Calu3 (cell line): ENCODE measurements at regions not wholly inside any gene's neighbourhood (a gene's known extent, or its start where the extent isn't known, plus 50 kb on each side); places are given as distances from the start of the nearest gene placed in this dataset.

Experiments used
- BruUV-seq: library from RNA; stranded (reverse); fragments of 400-500 nt; replicated peaks from 2 replicates; lab custom pipeline; 2021; lab: Mats Ljungman, UMichigan
- CTCF ChIA-PET: fragments of 300-600 bp; sonication (Branson Sonifier 250); formaldehyde crosslinking; loops from one replicate; lab custom pipeline; 2022; ENCODE audit warnings: antibody characterized with exemption; lab: Charles Lee
- DNase-seq: peaks from one replicate; pipeline ENCODE4 v3.0.0; 2022
- H3K27ac Mint-ChIP-seq: one replicate; pipeline ENCODE4 v1.8.0; 2022; ENCODE audit warnings: mixed read lengths; ENCODE audit not compliant: unreplicated experiment
- H3K27me3 Mint-ChIP-seq: one replicate; pipeline ENCODE4 v1.8.0; 2022; ENCODE audit warnings: mixed read lengths; ENCODE audit not compliant: unreplicated experiment
- H3K36me3 Mint-ChIP-seq: one replicate; pipeline ENCODE4 v1.8.0; 2022; ENCODE audit warnings: mild to moderate bottlenecking, moderate library complexity, mixed read lengths; ENCODE audit not compliant: insufficient read depth, unreplicated experiment
- H3K4me1 Mint-ChIP-seq: one replicate; pipeline ENCODE4 v1.8.0; 2022; ENCODE audit warnings: mild to moderate bottlenecking, low read depth, mixed read lengths; ENCODE audit not compliant: unreplicated experiment
- H3K4me3 Mint-ChIP-seq: one replicate; pipeline ENCODE4 v1.8.0; 2022; ENCODE audit warnings: mild to moderate bottlenecking, low read depth, moderate library complexity, mixed read lengths; ENCODE audit not compliant: unreplicated experiment
- H3K9me3 Mint-ChIP-seq: one replicate; pipeline ENCODE4 v1.8.0; 2022; ENCODE audit warnings: low read depth, mixed read lengths; ENCODE audit not compliant: unreplicated experiment
- intact Hi-C: fragments of 100-400 bp; cut with micrococcal nuclease; formaldehyde crosslinking; loops from one replicate; pipeline ENCODE4 v1.10.0; 2022; ENCODE audit not compliant: unreplicated experiment
- TF ChIP-seq, protein P1 (sequence below): fragments of 200-600 bp; IDR thresholded peaks from one replicate; pipeline ENCODE4 v1.8.0; 2022; ENCODE audit warnings: antibody characterized with exemption; ENCODE audit not compliant: unreplicated experiment

DNA sequence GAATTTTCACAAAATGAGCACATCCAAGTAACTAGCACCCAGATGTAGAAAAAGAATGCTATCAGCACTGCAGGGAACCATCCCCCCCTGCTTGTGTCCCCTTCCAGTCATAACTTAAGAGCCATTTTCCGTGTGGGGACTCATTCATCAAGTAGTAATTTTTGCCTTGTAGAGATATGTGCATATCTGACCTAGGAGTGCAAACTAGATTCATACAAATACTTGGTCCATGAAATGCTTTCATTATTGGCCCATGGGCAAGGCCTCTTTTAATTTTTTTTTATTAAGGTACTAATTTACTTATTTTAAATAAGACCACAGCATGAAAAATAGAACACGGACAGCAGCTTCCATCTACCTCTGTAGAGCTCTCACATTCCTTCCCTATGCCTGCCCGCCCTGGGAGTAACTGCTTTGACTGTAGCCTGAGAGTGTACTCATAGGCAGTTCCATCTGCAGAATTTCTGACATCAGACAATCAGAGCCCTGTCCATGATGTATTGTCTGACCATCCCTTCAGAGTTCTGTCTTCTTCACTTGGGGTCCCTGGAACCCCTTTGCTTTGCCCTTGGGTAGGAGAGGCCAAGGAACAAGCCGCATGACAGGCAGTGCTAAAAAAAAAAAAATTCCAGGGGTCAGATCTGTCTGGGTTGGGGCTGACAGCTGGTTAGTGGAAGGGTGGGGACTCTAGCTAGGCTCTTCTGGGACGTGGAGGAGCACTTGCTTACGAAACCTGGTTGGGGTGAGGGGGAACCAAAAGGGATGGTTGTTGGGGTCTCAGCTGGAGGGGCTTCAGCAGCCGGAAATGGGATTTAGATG is 131.7 kb downstream of the C12orf75 start:
- no peak overlapping the region for H3K27ac Mint-ChIP-seq
- intact Hi-C loops, result no loop called here
- H3K4me1 Mint-ChIP-seq, result peaks cover 9% of the 10 kb centered on the region
- H3K27me3 Mint-ChIP-seq, result peaks cover 11% of the 10 kb centered on the region
- TF ChIP-seq, protein P1, sequence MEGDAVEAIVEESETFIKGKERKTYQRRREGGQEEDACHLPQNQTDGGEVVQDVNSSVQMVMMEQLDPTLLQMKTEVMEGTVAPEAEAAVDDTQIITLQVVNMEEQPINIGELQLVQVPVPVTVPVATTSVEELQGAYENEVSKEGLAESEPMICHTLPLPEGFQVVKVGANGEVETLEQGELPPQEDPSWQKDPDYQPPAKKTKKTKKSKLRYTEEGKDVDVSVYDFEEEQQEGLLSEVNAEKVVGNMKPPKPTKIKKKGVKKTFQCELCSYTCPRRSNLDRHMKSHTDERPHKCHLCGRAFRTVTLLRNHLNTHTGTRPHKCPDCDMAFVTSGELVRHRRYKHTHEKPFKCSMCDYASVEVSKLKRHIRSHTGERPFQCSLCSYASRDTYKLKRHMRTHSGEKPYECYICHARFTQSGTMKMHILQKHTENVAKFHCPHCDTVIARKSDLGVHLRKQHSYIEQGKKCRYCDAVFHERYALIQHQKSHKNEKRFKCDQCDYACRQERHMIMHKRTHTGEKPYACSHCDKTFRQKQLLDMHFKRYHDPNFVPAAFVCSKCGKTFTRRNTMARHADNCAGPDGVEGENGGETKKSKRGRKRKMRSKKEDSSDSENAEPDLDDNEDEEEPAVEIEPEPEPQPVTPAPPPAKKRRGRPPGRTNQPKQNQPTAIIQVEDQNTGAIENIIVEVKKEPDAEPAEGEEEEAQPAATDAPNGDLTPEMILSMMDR, result no peak
- no TSS peak for BruUV-seq
- H3K4me3 Mint-ChIP-seq, result no peak overlapping the region
- H3K9me3 Mint-ChIP-seq, result peaks cover 5% of the 10 kb centered on the region
- CTCF ChIA-PET, result no interaction called here
- no peaks in the 10 kb centered on the region for H3K36me3 Mint-ChIP-seq
- DNase-seq, result no peak

DNA sequence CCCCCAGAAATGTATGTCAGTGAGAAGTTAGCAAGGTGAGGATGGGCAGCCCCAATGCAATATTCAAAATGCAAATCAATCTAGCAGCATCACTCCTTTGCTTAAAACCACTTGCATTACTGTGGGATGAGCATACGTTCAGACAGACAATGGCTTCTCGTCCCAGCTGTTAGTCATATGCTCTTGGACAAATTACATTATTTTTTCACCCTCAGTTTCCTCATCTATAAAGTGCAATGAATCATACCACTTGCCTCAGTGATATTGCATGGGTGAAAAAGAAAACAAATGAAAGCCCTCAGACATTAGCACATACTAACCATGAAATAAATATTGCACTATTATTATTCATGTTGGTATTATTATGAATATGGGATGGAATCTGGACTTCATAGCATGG is 132.3 kb downstream of the C12orf75 start:
- Mint-ChIP-seq H3K27ac (no peak overlapping the region), H3K4me3 (no peak overlapping the region), H3K36me3 (no peaks in the 10 kb centered on the region), H3K27me3 (peaks cover 15% of the 10 kb centered on the region), H3K4me1 (peaks cover 9% of the 10 kb centered on the region), H3K9me3 (peaks cover 5% of the 10 kb centered on the region)
- intact Hi-C loops, result no loop called here
- TF ChIP-seq, protein P1, result no peak
- no peak for DNase-seq
- CTCF ChIA-PET, result interaction anchor here (0.5 kb wide), 1 partner anchor 27 kb away, joined by 3 read pairs; no protein-coding TSS in a partner anchor
- BruUV-seq, result no TSS peak

DNA sequence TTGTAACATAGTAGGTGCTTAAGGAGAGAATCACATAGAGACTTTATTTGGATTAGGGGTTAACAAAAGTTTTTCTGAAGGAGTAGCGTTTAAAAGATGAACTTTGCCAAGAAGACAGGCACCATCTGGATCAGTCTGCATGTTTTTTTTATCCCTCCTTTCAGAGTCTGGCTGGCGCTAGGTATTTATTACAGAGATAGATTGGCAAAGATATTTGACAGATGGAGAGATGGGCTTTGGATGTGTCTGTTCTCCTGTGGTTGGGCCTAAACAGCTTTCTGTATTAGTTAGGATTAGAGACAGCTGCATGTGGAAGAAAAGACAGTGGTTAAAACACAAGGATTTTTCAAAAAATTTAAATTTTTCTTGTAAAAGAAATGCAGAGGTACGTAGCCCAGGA is 133.9 kb downstream of the C12orf75 start:
- H3K27me3 Mint-ChIP-seq, result peaks cover 25% of the 10 kb centered on the region
- no TSS peak for BruUV-seq
- peaks cover 9% of the 10 kb centered on the region for H3K4me1 Mint-ChIP-seq
- H3K27ac Mint-ChIP-seq, result no peak overlapping the region
- no peaks in the 10 kb centered on the region for H3K36me3 Mint-ChIP-seq
- TF ChIP-seq, protein P1, result no peak
- DNase-seq, result no peak
- intact Hi-C loops, result no loop called here
- no peaks in the 10 kb centered on the region for H3K9me3 Mint-ChIP-seq
- no peak overlapping the region for H3K4me3 Mint-ChIP-seq
- CTCF ChIA-PET, result no interaction called here

- no peak for DNase-seq
- no peaks in the 10 kb centered on the region for H3K36me3 Mint-ChIP-seq
- H3K27me3 Mint-ChIP-seq, result peaks cover 25% of the 10 kb centered on the region
- intact Hi-C loops, result no loop called here
- peaks cover 9% of the 10 kb centered on the region for H3K4me1 Mint-ChIP-seq
- no peak overlapping the region for H3K27ac Mint-ChIP-seq
- TF ChIP-seq, protein P1, result no peak
- no TSS peak for BruUV-seq
- no peaks in the 10 kb centered on the region for H3K9me3 Mint-ChIP-seq
- CTCF ChIA-PET, result no interaction called here
- no peak overlapping the region for H3K4me3 Mint-ChIP-seq
These were observed 135.9 kb downstream of the C12orf75 start for GRCh38 chr12:105466231-105466900.
